ENCODE measurements at regions not wholly inside any gene's neighbourhood (a gene's known extent, or its start where the extent isn't known, plus 50 kb on each side); places are given as distances from the start of the nearest gene placed in this dataset.

- TF ChIP-seq ARID4B (CRISPR knock-in tag; IDR thresholded peaks at IDR 0.05; ENCODE audit: borderline replicate concordance) = no peak
- TF ChIP-seq ZSCAN18 (CRISPR knock-in tag; IDR thresholded peaks at IDR 0.05) = no peak
- TF ChIP-seq ZNF423 (CRISPR knock-in tag; IDR thresholded peaks at IDR 0.05) = no peak
- TF ChIP-seq SP1 (CRISPR knock-in tag; conservative IDR thresholded peaks at IDR 0.05) = no peak
- no peak for TF ChIP-seq ZNF671 (CRISPR knock-in tag; IDR thresholded peaks at IDR 0.05)
- TF ChIP-seq ZNF232 (CRISPR knock-in tag; IDR thresholded peaks at IDR 0.05) = no peak
- no peak for TF ChIP-seq HMGXB4 (CRISPR knock-in tag; IDR thresholded peaks at IDR 0.05)
- no peak for TF ChIP-seq ZNF219 (CRISPR knock-in tag; IDR thresholded peaks at IDR 0.05; ENCODE audit: borderline replicate concordance)
- TF ChIP-seq JUN (CRISPR knock-in tag; IDR thresholded peaks at IDR 0.05) = no peak
- no peak for TF ChIP-seq PRDM15 (CRISPR knock-in tag; IDR thresholded peaks at IDR 0.05)
- TF ChIP-seq OVOL2 (CRISPR knock-in tag; IDR thresholded peaks at IDR 0.05; ENCODE audit: borderline replicate concordance) = no peak
- no peak for TF ChIP-seq ATF1 (CRISPR knock-in tag; IDR thresholded peaks at IDR 0.05)
Measured at GRCh38 chr1:56033321-56034037, 545.9 kb downstream of the PLPP3 start (continued).

GRCh38 chr1:56032096-56032676, 547.2 kb downstream of the PLPP3 start:
- no peak for ATAC-seq
- no peaks in the 10 kb centered on the region for H3K36me3 Mint-ChIP-seq
- no peak overlapping the region for H3K4me3 Mint-ChIP-seq
- TF ChIP-seq ZNF671 (CRISPR knock-in tag; IDR thresholded peaks at IDR 0.05) = no peak
- TF ChIP-seq OVOL2 (CRISPR knock-in tag; IDR thresholded peaks at IDR 0.05; ENCODE audit: borderline replicate concordance) = no peak
- TF ChIP-seq ELF4 (CRISPR knock-in tag; IDR thresholded peaks at IDR 0.05; ENCODE audit: low read depth) = no peak
- no peak for TF ChIP-seq GABPB1 (CRISPR knock-in tag; IDR thresholded peaks at IDR 0.05)
- no peaks in the 10 kb centered on the region for H3K27me3 Mint-ChIP-seq (ENCODE audit: low read depth)
- H3K4me1 Mint-ChIP-seq = no peaks in the 10 kb centered on the region
- no peaks in the 10 kb centered on the region; the same call in 1 of the 2 replicates for H3K9me3 Mint-ChIP-seq
- ChIA-PET POLR2A (no interaction called here), CTCF (no interaction called here)
- H3K27ac Mint-ChIP-seq = no peak overlapping the region
- DNase-seq (ENCODE audit: low spot score) = no peak
